Mesenchymal stem cell (in vitro differentiated cells and primary cell): ENCODE measurements at regions not wholly inside any gene's neighbourhood (a gene's known extent, or its start where the extent isn't known, plus 50 kb on each side); places are given as distances from the start of the nearest gene placed in this dataset.
"Not testable (repeated sequence)": the region's sequence is repeated elsewhere in the genome, so short reads cannot be mapped to it uniquely, and the experiment has no call there.

Source experiments
- DNase-seq: peaks from one replicate; pipeline ENCODE4 v3.0.0-alpha.2; 2013
- H2AFZ ChIP-seq: one replicate; pipeline ENCODE4 v1.6.1; 2013; ENCODE audit warnings: low read depth, mild to moderate bottlenecking, control low read depth, inconsistent platforms, low read length, moderate library complexity
- H2AK5ac ChIP-seq: 2 replicates; pipeline ENCODE4 v1.6.1; 2013; ENCODE audit warnings: low read length, moderate library complexity, mild to moderate bottlenecking, inconsistent platforms; ENCODE audit not compliant: severe bottlenecking
- H2BK120ac ChIP-seq: one replicate; pipeline ENCODE4 v1.6.1; 2013; ENCODE audit warnings: low read depth, mild to moderate bottlenecking, inconsistent platforms, low read length, moderate library complexity
- H2BK12ac ChIP-seq, 2 experiments: one replicate each; pipeline ENCODE4 v1.6.1; 2013; ENCODE audit warnings: inconsistent platforms in 2 of 2, low read length in 2 of 2, mild to moderate bottlenecking in 2 of 2, moderate library complexity in 2 of 2, control low read depth in 1 of 2
- H2BK15ac ChIP-seq: one replicate; pipeline ENCODE4 v1.6.1; 2013; ENCODE audit warnings: mild to moderate bottlenecking, low read depth, inconsistent platforms; ENCODE audit not compliant: poor library complexity, severe bottlenecking
- H2BK5ac ChIP-seq: 2 replicates; pipeline ENCODE4 v1.6.1; 2013; ENCODE audit warnings: low read depth, mild to moderate bottlenecking, low read length, control low read depth, inconsistent platforms; ENCODE audit not compliant: poor library complexity, severe bottlenecking
- H3K14ac ChIP-seq, 2 experiments: one replicate each; pipeline ENCODE4 v1.6.1; 2013; ENCODE audit warnings: inconsistent platforms in 2 of 2, low read length in 2 of 2, control low read depth in 1 of 2, mild to moderate bottlenecking in 1 of 2, moderate library complexity in 1 of 2
- H3K18ac ChIP-seq, 2 experiments: one replicate each; pipeline ENCODE4 v1.6.1; 2013; ENCODE audit warnings: inconsistent platforms in 2 of 2, low read length in 2 of 2, control low read depth in 1 of 2, low read depth in 1 of 2, mild to moderate bottlenecking in 1 of 2
- H3K23ac ChIP-seq, 2 experiments: one replicate each; pipeline ENCODE4 v1.6.1; 2013; ENCODE audit warnings: inconsistent platforms in 2 of 2, low read length in 2 of 2, mild to moderate bottlenecking in 2 of 2, moderate library complexity in 2 of 2, control low read depth in 1 of 2
- H3K27ac ChIP-seq: 2 replicates; pipeline ENCODE4 v1.5.1; 2013; ENCODE audit warnings: mild to moderate bottlenecking, moderate library complexity, low read length, control low read depth, inconsistent platforms; ENCODE audit not compliant: poor library complexity, severe bottlenecking
- H3K27me3 ChIP-seq, 2 experiments: 2 replicates each; pipeline versions ENCODE4 v1.6.1 to v1.7.0; 2013; ENCODE audit warnings: low read length in 2 of 2, mild to moderate bottlenecking in 2 of 2, moderate library complexity in 2 of 2, control low read depth in 1 of 2, inconsistent platforms in 1 of 2; ENCODE audit not compliant: control insufficient read depth in 1 of 2, insufficient read depth in 1 of 2
- H3K36me3 ChIP-seq, 2 experiments: 2 replicates each; pipeline versions ENCODE4 v1.6.1 to v1.7.0; 2013; ENCODE audit warnings: low read length in 2 of 2, control low read depth in 1 of 2, inconsistent platforms in 1 of 2, low read depth in 1 of 2, mild to moderate bottlenecking in 1 of 2; ENCODE audit not compliant: insufficient read depth in 2 of 2, control insufficient read depth in 1 of 2
- H3K4ac ChIP-seq, 2 experiments: one replicate each; pipeline ENCODE4 v1.6.1; 2013; ENCODE audit warnings: inconsistent platforms in 2 of 2, low read length in 2 of 2, mild to moderate bottlenecking in 2 of 2, moderate library complexity in 2 of 2, control low read depth in 1 of 2, low read depth in 1 of 2
- H3K4me1 ChIP-seq: 2 replicates; pipeline ENCODE4 v1.6.1; 2013; ENCODE audit warnings: low read depth, low read length, control low read depth; ENCODE audit not compliant: control insufficient read depth, insufficient read depth
- H3K4me2 ChIP-seq: 2 replicates; pipeline ENCODE4 v1.6.1; 2013; ENCODE audit warnings: low read length, mild to moderate bottlenecking, inconsistent platforms; ENCODE audit not compliant: poor library complexity, severe bottlenecking
- H3K4me3 ChIP-seq, 2 experiments: 2 replicates each; pipeline versions ENCODE4 v1.5.1 to v1.7.0; 2013; ENCODE audit warnings: low read length in 2 of 2, mild to moderate bottlenecking in 2 of 2, control low read depth in 1 of 2, low read depth in 1 of 2; ENCODE audit not compliant: insufficient read depth in 1 of 2
- H3K79me1 ChIP-seq: replicated peaks from 2 replicates; pipeline ENCODE4 v1.6.1; 2013; ENCODE audit warnings: mild to moderate bottlenecking, control low read depth, low read length, inconsistent platforms; ENCODE audit not compliant: poor library complexity, severe bottlenecking
- H3K9ac ChIP-seq: 2 replicates; pipeline ENCODE4 v1.7.0; 2013; ENCODE audit warnings: mild to moderate bottlenecking, low read length, moderate library complexity
- H3K9me3 ChIP-seq: 2 replicates; pipeline ENCODE4 v1.7.0; 2013; ENCODE audit warnings: mild to moderate bottlenecking, low read length; ENCODE audit not compliant: control insufficient read depth
- H4K8ac ChIP-seq: one replicate; pipeline ENCODE4 v1.6.1; 2013; ENCODE audit warnings: inconsistent platforms, mild to moderate bottlenecking, low read length, moderate library complexity
- H4K91ac ChIP-seq: one replicate; pipeline ENCODE4 v1.6.1; 2013; ENCODE audit warnings: mild to moderate bottlenecking, low read length, inconsistent platforms
- WGBS: methylation state at CpG from one replicate; pipeline ENCODE4 v1.1.7; 2013; ENCODE audit warnings: mixed read lengths; 5-methylcytosine and 5-hydroxymethylcytosine counted together

GRCh38 chr4:127407572-127407971, 225.2 kb upstream of the INTU start:
- not testable (repeated sequence) for H2AFZ ChIP-seq, H3K23ac ChIP-seq, H3K18ac ChIP-seq, H2BK120ac ChIP-seq, H3K14ac ChIP-seq, DNase-seq, H2BK12ac ChIP-seq, H2AK5ac ChIP-seq, H2BK15ac ChIP-seq, H2BK5ac ChIP-seq, H3K27ac ChIP-seq, H3K27me3 ChIP-seq, H3K4me2 ChIP-seq, H3K79me1 ChIP-seq, H3K36me3 ChIP-seq, H3K9me3 ChIP-seq, H4K8ac ChIP-seq, H3K4me1 ChIP-seq, H3K9ac ChIP-seq, H3K4ac ChIP-seq, H3K4me3 ChIP-seq, H4K91ac ChIP-seq
- WGBS: 49% methylated on average over 9 of the region's 9 CpGs

DNA sequence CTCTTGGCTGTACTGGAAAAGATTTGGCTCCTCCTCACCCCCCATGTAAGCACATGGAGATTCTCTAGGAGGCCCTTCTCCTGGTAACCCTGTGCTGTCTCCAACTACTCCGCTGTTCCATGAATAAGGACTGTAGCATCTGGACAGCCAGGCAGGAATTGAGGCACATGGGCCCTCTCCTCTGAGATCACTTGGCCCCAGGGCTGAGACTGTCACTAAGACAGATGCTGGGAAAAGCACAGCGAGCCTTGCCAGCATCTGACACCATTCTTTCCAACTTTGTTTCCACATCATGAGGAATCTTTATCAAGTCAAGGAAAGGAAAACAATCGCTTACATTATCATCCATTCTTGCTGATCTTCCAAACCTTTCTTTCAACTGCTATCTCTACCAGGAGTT, 222.6 kb upstream of the INTU start:
- H2AFZ ChIP-seq: no peak overlapping the region
- H3K18ac ChIP-seq: no peak overlapping the region
- no peak overlapping the region for H2AK5ac ChIP-seq
- no peak overlapping the region for H2BK120ac ChIP-seq
- H3K27ac ChIP-seq: no peak overlapping the region
- H3K9ac ChIP-seq: no peak overlapping the region
- WGBS: 80% methylated on average over 3 of the region's 3 CpGs
- H2BK12ac ChIP-seq: peak overlapping the region in 1 of 2 experiments; percentile 38
- no peak for DNase-seq
- no peak overlapping the region for H3K4me3 ChIP-seq
- no peak overlapping the region for H2BK5ac ChIP-seq
- no peak overlapping the region for H2BK15ac ChIP-seq
- no peaks in the 10 kb centered on the region for H3K36me3 ChIP-seq
- no peak overlapping the region for H3K4ac ChIP-seq
- no peak overlapping the region for H4K8ac ChIP-seq
- H3K27me3 ChIP-seq: no peaks in the 10 kb centered on the region
- H3K79me1 ChIP-seq: no peaks in the 10 kb centered on the region
- H3K9me3 ChIP-seq: no peaks in the 10 kb centered on the region
- no peak overlapping the region for H3K4me2 ChIP-seq
- H3K23ac ChIP-seq: peak overlapping the region in 1 of 2 experiments; percentile 63
- no peaks in the 10 kb centered on the region for H3K4me1 ChIP-seq
- H4K91ac ChIP-seq: no peak overlapping the region
- no peak overlapping the region for H3K14ac ChIP-seq

DNA sequence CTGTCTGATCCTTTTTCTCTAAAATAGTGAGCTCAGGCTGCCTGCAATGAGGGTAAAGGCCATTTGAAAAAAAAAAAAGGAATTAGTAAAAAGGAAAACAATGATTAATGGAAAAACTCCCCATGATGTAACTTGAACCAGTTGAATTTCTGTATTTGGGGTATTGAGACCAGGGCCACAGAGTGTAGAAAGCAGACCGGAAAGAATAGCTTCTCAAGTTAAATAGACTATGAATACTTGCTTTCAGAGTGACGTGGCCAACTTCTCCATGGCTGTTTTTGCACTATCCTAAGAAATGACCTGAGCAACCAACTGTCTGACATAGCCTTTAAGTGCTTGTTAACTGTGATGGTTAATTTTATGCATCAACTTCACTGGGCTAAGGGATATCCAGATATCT, 222.1 kb upstream of the INTU start:
- H3K9me3 ChIP-seq: no peaks in the 10 kb centered on the region
- no peak overlapping the region for H3K4me3 ChIP-seq
- no peak overlapping the region for H3K23ac ChIP-seq
- H3K9ac ChIP-seq: no peak overlapping the region
- no peak overlapping the region for H3K18ac ChIP-seq
- H2AFZ ChIP-seq: no peak overlapping the region
- H2AK5ac ChIP-seq: no peak overlapping the region
- no peaks in the 10 kb centered on the region for H3K36me3 ChIP-seq
- H2BK12ac ChIP-seq: no peak overlapping the region
- H3K4me1 ChIP-seq: no peaks in the 10 kb centered on the region
- no peak overlapping the region for H2BK15ac ChIP-seq
- no peaks in the 10 kb centered on the region for H3K27me3 ChIP-seq
- no peak overlapping the region for H3K4me2 ChIP-seq
- no peak overlapping the region for H3K4ac ChIP-seq
- H3K79me1 ChIP-seq: no peaks in the 10 kb centered on the region
- 72% methylated on average over 2 of the region's 2 CpGs for WGBS
- no peak overlapping the region for H4K8ac ChIP-seq
- H2BK5ac ChIP-seq: no peak overlapping the region
- H4K91ac ChIP-seq: no peak overlapping the region
- H3K27ac ChIP-seq: no peak overlapping the region
- DNase-seq: no peak
- H3K14ac ChIP-seq: no peak overlapping the region
- H2BK120ac ChIP-seq: no peak overlapping the region

DNA sequence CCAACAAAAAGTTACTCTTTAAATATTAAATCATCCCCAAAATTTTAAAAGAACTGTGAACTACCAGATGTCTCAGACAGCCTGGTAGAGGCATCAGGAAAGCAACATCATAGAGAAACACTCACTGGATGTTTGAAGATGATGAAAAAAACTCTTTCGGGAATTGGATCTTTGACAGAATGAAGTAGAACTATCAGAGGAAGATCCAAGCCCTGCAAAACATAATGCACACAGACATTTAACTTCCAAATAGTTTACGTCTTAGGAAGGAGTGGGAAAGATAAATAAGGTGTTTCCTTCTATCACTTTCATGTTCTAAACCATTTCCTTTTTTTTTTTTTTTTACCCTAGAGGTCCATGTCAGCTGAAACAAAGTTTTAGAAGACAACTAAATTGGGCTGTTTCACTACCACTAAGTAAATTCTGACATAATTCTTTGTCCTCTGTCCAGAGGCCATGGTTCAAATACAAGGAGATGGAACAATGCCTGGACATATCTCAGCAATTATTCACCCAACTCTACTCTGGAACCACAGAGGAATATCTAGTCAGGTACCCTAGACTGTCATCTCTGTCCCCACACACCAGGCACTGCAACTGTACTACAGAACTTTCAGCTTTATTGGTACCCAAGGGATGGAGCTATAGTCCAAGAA, 217.7 kb upstream of the INTU start:
- Histone ChIP-seq H2BK12ac (no peak overlapping the region), H4K91ac (no peak overlapping the region), H3K23ac (no peak overlapping the region), H2BK5ac (no peak overlapping the region), H3K36me3 (no peaks in the 10 kb centered on the region), H3K14ac (no peak overlapping the region), H3K18ac (no peak overlapping the region), H3K4me3 (no peak overlapping the region), H2AFZ (no peak overlapping the region), H3K79me1 (no peaks in the 10 kb centered on the region), H3K9ac (no peak overlapping the region), H2AK5ac (no peak overlapping the region), H3K27ac (no peak overlapping the region), H2BK15ac (no peak overlapping the region), H3K4me2 (no peak overlapping the region), H3K4me1 (no peaks in the 10 kb centered on the region), H3K9me3 (no peaks in the 10 kb centered on the region), H2BK120ac (no peak overlapping the region), H3K4ac (no peak overlapping the region), H3K27me3 (no peaks in the 10 kb centered on the region), H4K8ac (no peak overlapping the region)
- no peak for DNase-seq
- no CpG with 5 or more reads among the region's 2 CpGs for WGBS
